Panc1 (cell line): ENCODE measurements at regions not wholly inside any gene's neighbourhood (a gene's known extent, or its start where the extent isn't known, plus 50 kb on each side); places are given as distances from the start of the nearest gene placed in this dataset.

ENCODE experiments used
- CTCF ChIP-seq: fragments of 450-650 bp; IDR thresholded peaks from 2 replicates; pipeline ENCODE4 v1.5.1; 2017; ENCODE audit warnings: mild to moderate bottlenecking
- POLR2AphosphoS5 ChIP-seq: IDR thresholded peaks from 2 replicates; pipeline ENCODE4 v1.6.1; 2012; ENCODE audit warnings: mild to moderate bottlenecking, low read depth, low read length, moderate library complexity
- REST ChIP-seq, 2 experiments: IDR thresholded peaks; 2 replicates each; pipeline ENCODE4 v1.6.1; 2011 to 2012; ENCODE audit warnings: low read depth in 2 of 2, control low read depth in 1 of 2, low read length in 1 of 2, mild to moderate bottlenecking in 1 of 2, moderate library complexity in 1 of 2; ENCODE audit not compliant: insufficient read depth in 1 of 2

- TF ChIP-seq CTCF (no peak), POLR2AphosphoS5 (no peak), REST (IDR thresholded peaks at IDR 0.05; ENCODE audit: insufficient read depth in 1 of 2, low read depth in 2 of 2, low read length in 1 of 2) (no peak)
These were observed 338.0 kb upstream of the IRX4 start for GRCh38 chr5:2220741-2221140.
